Small intestine (tissue), 7 donors: ENCODE measurements at regions not wholly inside any gene's neighbourhood (a gene's known extent, or its start where the extent isn't known, plus 50 kb on each side); places are given as distances from the start of the nearest gene placed in this dataset.

ENCODE experiments used
- DNase-seq, 2 donors: peaks; one replicate each; pipeline versions ENCODE4 v3.0.0 to v3.0.0-alpha.2; 2013
- FAIRE-seq: peaks from 2 replicates; lab custom pipeline; 2012; peaks lifted over from hg19 to GRCh38; lab: Jason Lieb, UNC
- H3K27ac ChIP-seq, 3 donors: one replicate each; pipeline ENCODE4 v1.5.1; 2013; ENCODE audit warnings: low read length in 2 of 3, mild to moderate bottlenecking in 2 of 3, control low read depth in 1 of 3, inconsistent platforms in 1 of 3, low read depth in 1 of 3, moderate library complexity in 1 of 3
- H3K27me3 ChIP-seq, 3 donors: one replicate each; pipeline ENCODE4 v1.6.1; 2013; ENCODE audit warnings: low read length in 3 of 3, inconsistent platforms in 1 of 3; ENCODE audit not compliant: control insufficient read depth in 3 of 3, insufficient read depth in 3 of 3
- H3K36me3 ChIP-seq, 3 donors: one replicate each; pipeline ENCODE4 v1.6.1; 2013; ENCODE audit warnings: low read length in 3 of 3, inconsistent platforms in 1 of 3, low read depth in 1 of 3, mild to moderate bottlenecking in 1 of 3, moderate library complexity in 1 of 3; ENCODE audit not compliant: control insufficient read depth in 3 of 3, insufficient read depth in 2 of 3
- H3K4me1 ChIP-seq, 3 donors: one replicate each; pipeline ENCODE4 v1.6.1; 2013; ENCODE audit warnings: low read length in 2 of 3, inconsistent platforms in 1 of 3, low read depth in 1 of 3, mild to moderate bottlenecking in 1 of 3, moderate library complexity in 1 of 3; ENCODE audit not compliant: control insufficient read depth in 3 of 3, insufficient read depth in 2 of 3
- H3K4me3 ChIP-seq, 3 donors: one replicate each; pipeline ENCODE4 v1.5.1; 2013; ENCODE audit warnings: low read length in 3 of 3, control low read depth in 1 of 3, inconsistent platforms in 1 of 3, low read depth in 1 of 3, mild to moderate bottlenecking in 1 of 3, moderate library complexity in 1 of 3
- H3K9me3 ChIP-seq, 2 donors: one replicate each; pipeline ENCODE4 v1.6.1; 2013; ENCODE audit warnings: low read depth in 1 of 2, low read length in 1 of 2; ENCODE audit not compliant: control insufficient read depth in 2 of 2, insufficient read depth in 1 of 2
- WGBS, 3 donors: extraction: QIAGEN DNeasy Blood & Tissue Kit; methylation state at CpG; one replicate each; pipeline ENCODE4 v1.1.7; 2013; 5-methylcytosine and 5-hydroxymethylcytosine counted together
- donor health status: healthy with polysubstance abuse.
- donor health status: control.
- donor health status: control.
- donor health status: Bipolar disorder and iron deficiency.
- donor health status: healthy.

- Histone ChIP-seq H3K4me3 (no peak overlapping the region), H3K27me3 (no peaks in the 10 kb centered on the region), H3K4me1 (peaks cover 0 to 4% (median 0%) of the 10 kb centered on the region in 3 donors), H3K9me3 (no peaks in the 10 kb centered on the region), H3K36me3 (no peaks in the 10 kb centered on the region), H3K27ac (no peak overlapping the region)
- no peak for DNase-seq
- WGBS, 3 donors = 43 to 70% (median 61%) methylated on average over 2 of the region's 2 CpGs
- no peak for FAIRE-seq
Observed at GRCh38 chr5:126335886-126336285, 87.3 kb upstream of the GRAMD2B start.

GRCh38 chr5:126338635-126339034 is 84.6 kb upstream of the GRAMD2B start:
- no peak overlapping the region for H3K27ac ChIP-seq
- FAIRE-seq = no peak
- 57 to 67% (median 59%) methylated on average over 7 of the region's 7 CpGs for WGBS, 3 donors
- peak in 1 of 2 donors; percentile 8 for DNase-seq
- no peaks in the 10 kb centered on the region for H3K27me3 ChIP-seq
- no peaks in the 10 kb centered on the region for H3K36me3 ChIP-seq
- peaks cover 0 to 4% (median 0%) of the 10 kb centered on the region in 3 donors for H3K4me1 ChIP-seq
- no peaks in the 10 kb centered on the region for H3K9me3 ChIP-seq
- no peak overlapping the region for H3K4me3 ChIP-seq

- DNase-seq = peak; percentile 76 to 78
- H3K4me3 ChIP-seq = no peak overlapping the region
- no peaks in the 10 kb centered on the region for H3K9me3 ChIP-seq
- H3K27ac ChIP-seq = no peak overlapping the region
- peak; percentile 89 for FAIRE-seq
- H3K36me3 ChIP-seq = no peaks in the 10 kb centered on the region
- no peaks in the 10 kb centered on the region for H3K27me3 ChIP-seq
- 19 to 27% (median 20%) methylated on average over 4 of the region's 4 CpGs for WGBS, 3 donors
- peaks cover 0 to 4% (median 0%) of the 10 kb centered on the region in 3 donors for H3K4me1 ChIP-seq
Observed at GRCh38 chr5:126339215-126339805, 83.9 kb upstream of the GRAMD2B start.

GRCh38 chr5:126341906-126342630 is 81.1 kb upstream of the GRAMD2B start:
- 21 to 42% (median 37%) methylated on average over 1 of the region's 1 CpG for WGBS, 3 donors
- H3K9me3 ChIP-seq = no peaks in the 10 kb centered on the region
- H3K36me3 ChIP-seq = no peaks in the 10 kb centered on the region
- FAIRE-seq = no peak
- no peak overlapping the region for H3K27ac ChIP-seq
- no peak overlapping the region for H3K4me3 ChIP-seq
- DNase-seq = no peak
- peaks cover 0 to 4% (median 0%) of the 10 kb centered on the region in 3 donors for H3K4me1 ChIP-seq
- peaks cover 0 to 2% (median 0%) of the 10 kb centered on the region in 3 donors for H3K27me3 ChIP-seq

- Histone ChIP-seq H3K27ac (no peak overlapping the region), H3K9me3 (no peaks in the 10 kb centered on the region), H3K27me3 (peaks cover 0 to 2% (median 0%) of the 10 kb centered on the region in 3 donors), H3K4me3 (no peak overlapping the region), H3K4me1 (peaks cover 0 to 19% (median 2%) of the 10 kb centered on the region in 3 donors), H3K36me3 (no peaks in the 10 kb centered on the region)
- 33 to 41% (median 40%) methylated on average over 3 of the region's 3 CpGs for WGBS, 3 donors
- peak in 1 of 2 donors; percentile 33 for DNase-seq
- FAIRE-seq = no peak
Observed at GRCh38 chr5:126348855-126349635, 74.2 kb upstream of the GRAMD2B start.

- Histone ChIP-seq H3K4me3 (no peak overlapping the region), H3K36me3 (no peaks in the 10 kb centered on the region), H3K9me3 (no peaks in the 10 kb centered on the region), H3K27me3 (no peaks in the 10 kb centered on the region), H3K27ac (peak overlapping the region in 1 of 3 donors; percentile 60), H3K4me1 (peaks cover 0 to 38% (median 2%) of the 10 kb centered on the region in 3 donors)
- FAIRE-seq = no peak
- peak; percentile 70 to 77 for DNase-seq
- WGBS, 3 donors = 29 to 57% (median 50%) methylated on average over 1 of the region's 1 CpG
Observed at GRCh38 chr5:126351153-126351552, 72.1 kb upstream of the GRAMD2B start.

- peak; percentile 39 for FAIRE-seq
- Histone ChIP-seq H3K4me1 (peaks cover 0 to 56% (median 2%) of the 10 kb centered on the region in 3 donors), H3K4me3 (peak overlapping the region in 1 of 3 donors; percentile 2), H3K9me3 (no peaks in the 10 kb centered on the region), H3K27me3 (no peaks in the 10 kb centered on the region), H3K27ac (peak overlapping the region in 1 of 3 donors; percentile 55), H3K36me3 (no peaks in the 10 kb centered on the region)
- peak; percentile 73 to 75 for DNase-seq
- 35 to 44% (median 36%) methylated on average over 6 of the region's 6 CpGs for WGBS, 3 donors
Observed at GRCh38 chr5:126354012-126354857, 69.0 kb upstream of the GRAMD2B start.
